NCI-H146 treated with DMSO at 0.1 percent for 48 hours (cell line): ENCODE measurements at regions not wholly inside any gene's neighbourhood (a gene's known extent, or its start where the extent isn't known, plus 50 kb on each side); places are given as distances from the start of the nearest gene placed in this dataset.
A peak's percentile ranks its signal among the peaks of the same experiment; 100 is the strongest.

Source experiments
- DNase-seq: peaks from one replicate; lab custom pipeline; 2025; ENCODE audit not compliant: unreplicated experiment; lab: John Stamatoyannopoulos, UW

- no peak for DNase-seq
Measured at GRCh38 chr13:53807251-53807834, 778.7 kb downstream of the OLFM4 start.

GRCh38 chr13:53821632-53822031 lies 793.0 kb downstream of the OLFM4 start:
- no peak for DNase-seq

GRCh38 chr13:53822136-53822535 lies 793.5 kb downstream of the OLFM4 start:
- DNase-seq = no peak

GRCh38 chr13:53839461-53839860 lies 810.8 kb downstream of the OLFM4 start:
- no peak for DNase-seq

- DNase-seq = no peak
Measured at GRCh38 chr13:53844473-53845146, 816.0 kb downstream of the OLFM4 start.

- no peak for DNase-seq
Measured at GRCh38 chr13:53847502-53847901, 818.9 kb downstream of the OLFM4 start.

- peak; percentile 54 for DNase-seq
Measured at GRCh38 chr13:53848366-53848961, 819.9 kb downstream of the OLFM4 start.

GRCh38 chr13:53854321-53854720 lies 825.7 kb downstream of the OLFM4 start:
- DNase-seq = no peak

GRCh38 chr13:53856573-53857195 lies 828.1 kb downstream of the OLFM4 start:
- no peak for DNase-seq

GRCh38 chr13:53863520-53863919 lies 834.9 kb downstream of the OLFM4 start:
- DNase-seq = no peak

GRCh38 chr13:53873558-53873957 lies 844.9 kb downstream of the OLFM4 start:
- peak; percentile 97 for DNase-seq

GRCh38 chr13:53878861-53879260 lies 850.2 kb downstream of the OLFM4 start:
- DNase-seq = no peak

- no peak for DNase-seq
Measured at GRCh38 chr13:53885997-53886396, 857.4 kb downstream of the OLFM4 start.

GRCh38 chr13:53890696-53891095 lies 862.1 kb downstream of the OLFM4 start:
- DNase-seq = no peak

GRCh38 chr13:53901593-53901992 lies 873.0 kb downstream of the OLFM4 start:
- DNase-seq = no peak

- DNase-seq = no peak
Measured at GRCh38 chr13:53907891-53908290, 879.3 kb downstream of the OLFM4 start.

- peak; percentile 66 for DNase-seq
Measured at GRCh38 chr13:53920916-53921315, 892.3 kb downstream of the OLFM4 start.

GRCh38 chr13:53921473-53921872 lies 892.9 kb downstream of the OLFM4 start:
- no peak for DNase-seq

- no peak for DNase-seq
Measured at GRCh38 chr13:53941588-53942190, 913.1 kb downstream of the OLFM4 start.

GRCh38 chr13:53946500-53946899 lies 917.9 kb downstream of the OLFM4 start:
- no peak for DNase-seq

GRCh38 chr13:53953183-53953582 lies 924.6 kb downstream of the OLFM4 start:
- DNase-seq = no peak
